ENCODE measurements at regions not wholly inside any gene's neighbourhood (a gene's known extent, or its start where the extent isn't known, plus 50 kb on each side); places are given as distances from the start of the nearest gene placed in this dataset.

DNA sequence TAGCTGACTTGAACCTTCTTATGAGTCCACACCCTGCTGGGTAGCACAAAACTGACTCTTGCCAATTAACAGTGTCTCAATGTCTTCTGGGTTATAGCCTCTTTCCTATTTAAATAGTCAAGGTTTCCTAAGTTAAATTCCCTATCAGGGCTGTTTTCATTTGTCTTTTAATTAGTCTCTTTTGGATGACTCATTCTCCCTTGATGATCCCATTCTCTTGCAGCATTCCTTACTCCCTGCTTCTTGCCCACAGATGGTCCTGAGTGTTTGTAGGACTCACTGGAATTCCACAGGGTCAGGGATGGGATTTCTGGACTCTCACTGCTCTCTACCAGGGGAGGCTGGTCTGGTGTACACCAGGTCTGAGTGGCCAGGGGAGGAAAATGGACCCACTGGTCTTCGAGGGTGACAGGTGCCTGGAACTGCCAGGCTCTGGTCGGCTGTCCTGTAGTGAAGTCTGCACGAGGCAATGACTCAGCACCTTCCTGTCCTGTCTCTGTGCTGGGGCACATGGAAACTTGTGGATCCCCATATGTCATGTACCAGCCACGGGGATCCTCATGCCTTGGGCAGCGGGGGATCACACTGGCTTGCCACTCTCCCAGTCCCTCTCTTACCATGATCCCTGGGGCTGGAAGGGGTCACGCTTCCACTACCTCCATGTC, 236.5 kb upstream of the PELI2 start:
- H3K4me1 ChIP-seq (ENCODE audit: insufficient read depth, low read length), result peaks cover 8% of the 10 kb centered on the region
- H3K4me3 ChIP-seq (ENCODE audit: low read length), result no peak overlapping the region
- no peaks in the 10 kb centered on the region for H3K9me3 ChIP-seq (ENCODE audit: insufficient read depth, low read depth, low read length)
- no peaks in the 10 kb centered on the region for H3K36me3 ChIP-seq (ENCODE audit: insufficient read depth, low read depth, low read length)
- no peak overlapping the region for H3K27ac ChIP-seq (ENCODE audit: low read length)
- no peaks in the 10 kb centered on the region for H3K27me3 ChIP-seq (ENCODE audit: insufficient read depth, low read length)
- H3K9ac ChIP-seq (ENCODE audit: low read depth, low read length), result no peak overlapping the region

- Histone ChIP-seq H3K9ac (ENCODE audit: low read depth, low read length) (no peak overlapping the region), H3K27me3 (ENCODE audit: insufficient read depth, low read length) (no peaks in the 10 kb centered on the region), H3K4me3 (ENCODE audit: low read length) (no peak overlapping the region), H3K27ac (ENCODE audit: low read length) (no peak overlapping the region), H3K9me3 (ENCODE audit: insufficient read depth, low read depth, low read length) (no peaks in the 10 kb centered on the region), H3K4me1 (ENCODE audit: insufficient read depth, low read length) (peaks cover 8% of the 10 kb centered on the region), H3K36me3 (ENCODE audit: insufficient read depth, low read depth, low read length) (no peaks in the 10 kb centered on the region)
Observed at GRCh38 chr14:55884819-55885218, 233.4 kb upstream of the PELI2 start.

- H3K9me3 ChIP-seq (ENCODE audit: insufficient read depth, low read depth, low read length), result no peaks in the 10 kb centered on the region
- H3K27me3 ChIP-seq (ENCODE audit: insufficient read depth, low read length), result no peaks in the 10 kb centered on the region
- no peaks in the 10 kb centered on the region for H3K36me3 ChIP-seq (ENCODE audit: insufficient read depth, low read depth, low read length)
- H3K4me3 ChIP-seq (ENCODE audit: low read length), result no peak overlapping the region
- no peak overlapping the region for H3K9ac ChIP-seq (ENCODE audit: low read depth, low read length)
- peaks cover 17% of the 10 kb centered on the region for H3K4me1 ChIP-seq (ENCODE audit: insufficient read depth, low read length)
- no peak overlapping the region for H3K27ac ChIP-seq (ENCODE audit: low read length)
Observed at GRCh38 chr14:55889124-55889523, 229.1 kb upstream of the PELI2 start.

DNA sequence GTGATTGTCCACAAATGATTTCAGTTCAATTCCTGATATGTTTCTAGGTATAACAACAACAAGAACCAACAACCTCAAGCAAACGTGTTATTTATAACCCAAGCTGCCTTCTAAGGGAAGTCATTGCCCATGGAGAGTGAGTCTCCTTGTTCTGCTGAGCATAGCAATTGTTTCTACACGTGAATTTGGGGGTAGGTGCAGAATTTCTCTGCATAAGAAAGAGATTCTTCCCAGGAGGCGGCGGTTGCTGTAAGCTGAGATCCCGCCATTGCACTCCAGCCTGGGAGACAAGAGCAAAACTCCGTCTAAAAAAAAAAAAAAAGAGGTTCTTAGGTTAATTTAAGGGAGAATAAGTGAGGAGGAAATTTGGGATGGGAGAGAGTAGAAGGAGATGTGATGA, 226.5 kb upstream of the PELI2 start:
- peak overlapping the region; percentile 32 for H3K27ac ChIP-seq (ENCODE audit: low read length)
- H3K36me3 ChIP-seq (ENCODE audit: insufficient read depth, low read depth, low read length), result no peaks in the 10 kb centered on the region
- H3K9ac ChIP-seq (ENCODE audit: low read depth, low read length), result 0 out of 2 replicates have a peak overlapping the region, but pooled peaks have one; percentile 23
- H3K9me3 ChIP-seq (ENCODE audit: insufficient read depth, low read depth, low read length), result no peaks in the 10 kb centered on the region
- H3K27me3 ChIP-seq (ENCODE audit: insufficient read depth, low read length), result no peaks in the 10 kb centered on the region
- H3K4me1 ChIP-seq (ENCODE audit: insufficient read depth, low read length), result peaks cover 17% of the 10 kb centered on the region
- peak overlapping the region; percentile 44 for H3K4me3 ChIP-seq (ENCODE audit: low read length)

- Histone ChIP-seq H3K27ac (ENCODE audit: low read length) (no peak overlapping the region), H3K9me3 (ENCODE audit: insufficient read depth, low read depth, low read length) (no peaks in the 10 kb centered on the region), H3K9ac (ENCODE audit: low read depth, low read length) (no peak overlapping the region), H3K4me3 (ENCODE audit: low read length) (no peak overlapping the region), H3K36me3 (ENCODE audit: insufficient read depth, low read depth, low read length) (no peaks in the 10 kb centered on the region), H3K27me3 (ENCODE audit: insufficient read depth, low read length) (no peaks in the 10 kb centered on the region), H3K4me1 (ENCODE audit: insufficient read depth, low read length) (peaks cover 17% of the 10 kb centered on the region)
Observed at GRCh38 chr14:55892906-55893305, 225.3 kb upstream of the PELI2 start.

DNA sequence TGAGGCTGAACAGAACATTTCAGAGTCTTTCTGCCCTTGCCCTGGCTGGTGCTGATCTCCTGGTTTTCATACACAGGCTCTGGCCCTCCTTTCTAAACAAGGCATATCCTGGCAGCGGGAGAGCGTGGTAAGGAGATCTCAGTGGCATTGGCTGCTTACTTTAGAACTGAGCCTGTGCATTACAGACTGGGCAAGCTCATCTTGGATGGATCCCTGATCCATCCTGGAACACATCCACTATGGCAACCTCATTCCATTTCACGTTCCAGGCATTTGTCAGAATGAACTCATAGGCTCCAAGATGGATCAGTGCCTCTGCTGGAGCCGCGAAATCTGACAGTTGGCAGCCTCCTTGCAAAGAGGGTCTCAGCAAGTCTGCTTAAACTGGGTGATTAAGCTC, 224.5 kb upstream of the PELI2 start:
- no peaks in the 10 kb centered on the region for H3K36me3 ChIP-seq (ENCODE audit: insufficient read depth, low read depth, low read length)
- no peak overlapping the region for H3K9ac ChIP-seq (ENCODE audit: low read depth, low read length)
- peaks cover 17% of the 10 kb centered on the region for H3K4me1 ChIP-seq (ENCODE audit: insufficient read depth, low read length)
- no peak overlapping the region for H3K27ac ChIP-seq (ENCODE audit: low read length)
- no peaks in the 10 kb centered on the region for H3K27me3 ChIP-seq (ENCODE audit: insufficient read depth, low read length)
- H3K9me3 ChIP-seq (ENCODE audit: insufficient read depth, low read depth, low read length), result no peaks in the 10 kb centered on the region
- H3K4me3 ChIP-seq (ENCODE audit: low read length), result no peak overlapping the region

GRCh38 chr14:55897031-55897430, 221.2 kb upstream of the PELI2 start:
- no peaks in the 10 kb centered on the region for H3K36me3 ChIP-seq (ENCODE audit: insufficient read depth, low read depth, low read length)
- H3K27me3 ChIP-seq (ENCODE audit: insufficient read depth, low read length), result no peaks in the 10 kb centered on the region
- no peak overlapping the region for H3K4me3 ChIP-seq (ENCODE audit: low read length)
- H3K9me3 ChIP-seq (ENCODE audit: insufficient read depth, low read depth, low read length), result no peaks in the 10 kb centered on the region
- H3K27ac ChIP-seq (ENCODE audit: low read length), result no peak overlapping the region
- peaks cover 4% of the 10 kb centered on the region for H3K4me1 ChIP-seq (ENCODE audit: insufficient read depth, low read length)
- no peak overlapping the region for H3K9ac ChIP-seq (ENCODE audit: low read depth, low read length)

- Histone ChIP-seq H3K27ac (ENCODE audit: low read length) (no peak overlapping the region), H3K4me1 (ENCODE audit: insufficient read depth, low read length) (no peaks in the 10 kb centered on the region), H3K36me3 (ENCODE audit: insufficient read depth, low read depth, low read length) (no peaks in the 10 kb centered on the region), H3K9ac (ENCODE audit: low read depth, low read length) (no peak overlapping the region), H3K27me3 (ENCODE audit: insufficient read depth, low read length) (no peaks in the 10 kb centered on the region), H3K9me3 (ENCODE audit: insufficient read depth, low read depth, low read length) (no peaks in the 10 kb centered on the region), H3K4me3 (ENCODE audit: low read length) (no peak overlapping the region)
Observed at GRCh38 chr14:55898938-55899337, 219.3 kb upstream of the PELI2 start.

- Histone ChIP-seq H3K9ac (ENCODE audit: low read depth, low read length) (no peak overlapping the region), H3K36me3 (ENCODE audit: insufficient read depth, low read depth, low read length) (no peaks in the 10 kb centered on the region), H3K4me3 (ENCODE audit: low read length) (no peak overlapping the region), H3K9me3 (ENCODE audit: insufficient read depth, low read depth, low read length) (no peaks in the 10 kb centered on the region), H3K27me3 (ENCODE audit: insufficient read depth, low read length) (no peaks in the 10 kb centered on the region), H3K27ac (ENCODE audit: low read length) (no peak overlapping the region), H3K4me1 (ENCODE audit: insufficient read depth, low read length) (no peaks in the 10 kb centered on the region)
Observed at GRCh38 chr14:55899531-55899930, 218.7 kb upstream of the PELI2 start.

DNA sequence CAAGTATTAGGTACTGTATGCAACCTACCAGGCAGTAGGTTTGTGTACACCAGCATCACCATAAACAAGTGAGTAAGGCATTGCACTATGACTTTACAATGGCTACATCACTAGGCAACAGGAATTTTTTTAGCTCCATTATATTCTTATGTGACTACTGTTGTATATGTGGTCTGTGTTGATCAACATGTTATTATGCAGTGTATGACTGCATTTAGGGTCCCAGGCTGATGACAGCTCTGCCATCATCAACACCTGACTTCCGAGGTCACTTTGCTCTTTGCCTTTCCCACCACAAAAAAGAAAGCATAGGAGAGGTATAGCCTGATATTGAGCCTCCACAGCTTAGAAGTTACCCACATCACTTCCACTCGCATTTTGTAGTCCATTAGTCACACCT, 217.5 kb upstream of the PELI2 start:
- H3K9ac ChIP-seq (ENCODE audit: low read depth, low read length), result no peak overlapping the region
- no peak overlapping the region for H3K4me3 ChIP-seq (ENCODE audit: low read length)
- no peak overlapping the region for H3K27ac ChIP-seq (ENCODE audit: low read length)
- no peaks in the 10 kb centered on the region for H3K4me1 ChIP-seq (ENCODE audit: insufficient read depth, low read length)
- no peaks in the 10 kb centered on the region for H3K27me3 ChIP-seq (ENCODE audit: insufficient read depth, low read length)
- no peaks in the 10 kb centered on the region for H3K36me3 ChIP-seq (ENCODE audit: insufficient read depth, low read depth, low read length)
- no peaks in the 10 kb centered on the region for H3K9me3 ChIP-seq (ENCODE audit: insufficient read depth, low read depth, low read length)

- H3K9ac ChIP-seq (ENCODE audit: low read depth, low read length), result no peak overlapping the region
- no peaks in the 10 kb centered on the region for H3K4me1 ChIP-seq (ENCODE audit: insufficient read depth, low read length)
- no peaks in the 10 kb centered on the region for H3K27me3 ChIP-seq (ENCODE audit: insufficient read depth, low read length)
- H3K36me3 ChIP-seq (ENCODE audit: insufficient read depth, low read depth, low read length), result no peaks in the 10 kb centered on the region
- no peak overlapping the region for H3K4me3 ChIP-seq (ENCODE audit: low read length)
- H3K27ac ChIP-seq (ENCODE audit: low read length), result no peak overlapping the region
- H3K9me3 ChIP-seq (ENCODE audit: insufficient read depth, low read depth, low read length), result no peaks in the 10 kb centered on the region
Observed at GRCh38 chr14:55901291-55901690, 216.9 kb upstream of the PELI2 start.

- no peaks in the 10 kb centered on the region for H3K27me3 ChIP-seq (ENCODE audit: insufficient read depth, low read length)
- no peaks in the 10 kb centered on the region for H3K4me1 ChIP-seq (ENCODE audit: insufficient read depth, low read length)
- no peaks in the 10 kb centered on the region for H3K9me3 ChIP-seq (ENCODE audit: insufficient read depth, low read depth, low read length)
- H3K4me3 ChIP-seq (ENCODE audit: low read length), result no peak overlapping the region
- no peak overlapping the region for H3K27ac ChIP-seq (ENCODE audit: low read length)
- no peaks in the 10 kb centered on the region for H3K36me3 ChIP-seq (ENCODE audit: insufficient read depth, low read depth, low read length)
- no peak overlapping the region for H3K9ac ChIP-seq (ENCODE audit: low read depth, low read length)
Observed at GRCh38 chr14:55902241-55902640, 216.0 kb upstream of the PELI2 start.

All from iPS-20b (cell line).